ENCODE measurements at regions not wholly inside any gene's neighbourhood (a gene's known extent, or its start where the extent isn't known, plus 50 kb on each side); places are given as distances from the start of the nearest gene placed in this dataset.

GRCh38 chr7:121576148-121576917 lies 180.2 kb upstream of the FAM3C start:
- Histone ChIP-seq H3K9me3 (ENCODE audit: control insufficient read depth in 2 of 2, low read length in 2 of 2) (no peaks in the 10 kb centered on the region), H3K36me3 (ENCODE audit: control insufficient read depth in 2 of 2, insufficient read depth in 2 of 2, low read length in 2 of 2) (no peaks in the 10 kb centered on the region), H3K9ac (ENCODE audit: low read depth in 1 of 2, low read length in 2 of 2) (no peak overlapping the region), H3K4me1 (ENCODE audit: control insufficient read depth in 2 of 2, insufficient read depth in 2 of 2, low read length in 2 of 2) (no peaks in the 10 kb centered on the region), H3K27me3 (ENCODE audit: control insufficient read depth in 2 of 2, insufficient read depth in 2 of 2, low read length in 2 of 2) (no peaks in the 10 kb centered on the region), H3K27ac (ENCODE audit: low read depth in 2 of 2, low read length in 2 of 2) (no peak overlapping the region), H3K4me3 (ENCODE audit: low read length in 2 of 2) (no peak overlapping the region)

GRCh38 chr7:121575194-121575765 lies 179.2 kb upstream of the FAM3C start:
- Histone ChIP-seq H3K27me3 (ENCODE audit: control insufficient read depth in 2 of 2, insufficient read depth in 2 of 2, low read length in 2 of 2) (no peaks in the 10 kb centered on the region), H3K9ac (ENCODE audit: low read depth in 1 of 2, low read length in 2 of 2) (no peak overlapping the region), H3K27ac (ENCODE audit: low read depth in 2 of 2, low read length in 2 of 2) (no peak overlapping the region), H3K36me3 (ENCODE audit: control insufficient read depth in 2 of 2, insufficient read depth in 2 of 2, low read length in 2 of 2) (no peaks in the 10 kb centered on the region), H3K9me3 (ENCODE audit: control insufficient read depth in 2 of 2, low read length in 2 of 2) (no peaks in the 10 kb centered on the region), H3K4me1 (ENCODE audit: control insufficient read depth in 2 of 2, insufficient read depth in 2 of 2, low read length in 2 of 2) (no peaks in the 10 kb centered on the region), H3K4me3 (ENCODE audit: low read length in 2 of 2) (no peak overlapping the region)

GRCh38 chr7:121574109-121574508 lies 178.0 kb upstream of the FAM3C start:
- Histone ChIP-seq H3K4me3 (ENCODE audit: low read length in 2 of 2) (no peak overlapping the region), H3K27ac (ENCODE audit: low read depth in 2 of 2, low read length in 2 of 2) (no peak overlapping the region), H3K4me1 (ENCODE audit: control insufficient read depth in 2 of 2, insufficient read depth in 2 of 2, low read length in 2 of 2) (no peaks in the 10 kb centered on the region), H3K9me3 (ENCODE audit: control insufficient read depth in 2 of 2, low read length in 2 of 2) (no peaks in the 10 kb centered on the region), H3K9ac (ENCODE audit: low read depth in 1 of 2, low read length in 2 of 2) (no peak overlapping the region), H3K36me3 (ENCODE audit: control insufficient read depth in 2 of 2, insufficient read depth in 2 of 2, low read length in 2 of 2) (no peaks in the 10 kb centered on the region), H3K27me3 (ENCODE audit: control insufficient read depth in 2 of 2, insufficient read depth in 2 of 2, low read length in 2 of 2) (no peaks in the 10 kb centered on the region)

- no peak overlapping the region for H3K4me3 ChIP-seq (ENCODE audit: low read length in 2 of 2)
- no peaks in the 10 kb centered on the region for H3K27me3 ChIP-seq (ENCODE audit: control insufficient read depth in 2 of 2, insufficient read depth in 2 of 2, low read length in 2 of 2)
- H3K9me3 ChIP-seq (ENCODE audit: control insufficient read depth in 2 of 2, low read length in 2 of 2): no peaks in the 10 kb centered on the region
- H3K9ac ChIP-seq (ENCODE audit: low read depth in 1 of 2, low read length in 2 of 2): no peak overlapping the region
- H3K27ac ChIP-seq (ENCODE audit: low read depth in 2 of 2, low read length in 2 of 2): no peak overlapping the region
- no peaks in the 10 kb centered on the region for H3K4me1 ChIP-seq (ENCODE audit: control insufficient read depth in 2 of 2, insufficient read depth in 2 of 2, low read length in 2 of 2)
- H3K36me3 ChIP-seq (ENCODE audit: control insufficient read depth in 2 of 2, insufficient read depth in 2 of 2, low read length in 2 of 2): no peaks in the 10 kb centered on the region
Observed at GRCh38 chr7:121572615-121573014, 176.5 kb upstream of the FAM3C start.

- H3K27me3 ChIP-seq (ENCODE audit: control insufficient read depth in 2 of 2, insufficient read depth in 2 of 2, low read length in 2 of 2): no peaks in the 10 kb centered on the region
- no peaks in the 10 kb centered on the region for H3K4me1 ChIP-seq (ENCODE audit: control insufficient read depth in 2 of 2, insufficient read depth in 2 of 2, low read length in 2 of 2)
- no peak overlapping the region for H3K4me3 ChIP-seq (ENCODE audit: low read length in 2 of 2)
- H3K9me3 ChIP-seq (ENCODE audit: control insufficient read depth in 2 of 2, low read length in 2 of 2): no peaks in the 10 kb centered on the region
- no peaks in the 10 kb centered on the region for H3K36me3 ChIP-seq (ENCODE audit: control insufficient read depth in 2 of 2, insufficient read depth in 2 of 2, low read length in 2 of 2)
- no peak overlapping the region for H3K9ac ChIP-seq (ENCODE audit: low read depth in 1 of 2, low read length in 2 of 2)
- no peak overlapping the region for H3K27ac ChIP-seq (ENCODE audit: low read depth in 2 of 2, low read length in 2 of 2)
Observed at GRCh38 chr7:121570365-121570764, 174.3 kb upstream of the FAM3C start.

GRCh38 chr7:121563177-121563576 lies 167.1 kb upstream of the FAM3C start:
- H3K9me3 ChIP-seq (ENCODE audit: control insufficient read depth in 2 of 2, low read length in 2 of 2): no peaks in the 10 kb centered on the region
- H3K4me3 ChIP-seq (ENCODE audit: low read length in 2 of 2): no peak overlapping the region
- no peaks in the 10 kb centered on the region for H3K4me1 ChIP-seq (ENCODE audit: control insufficient read depth in 2 of 2, insufficient read depth in 2 of 2, low read length in 2 of 2)
- no peak overlapping the region for H3K9ac ChIP-seq (ENCODE audit: low read depth in 1 of 2, low read length in 2 of 2)
- H3K27me3 ChIP-seq (ENCODE audit: control insufficient read depth in 2 of 2, insufficient read depth in 2 of 2, low read length in 2 of 2): no peaks in the 10 kb centered on the region
- H3K36me3 ChIP-seq (ENCODE audit: control insufficient read depth in 2 of 2, insufficient read depth in 2 of 2, low read length in 2 of 2): no peaks in the 10 kb centered on the region
- no peak overlapping the region for H3K27ac ChIP-seq (ENCODE audit: low read depth in 2 of 2, low read length in 2 of 2)

GRCh38 chr7:121562259-121562658 lies 166.2 kb upstream of the FAM3C start:
- Histone ChIP-seq H3K9ac (ENCODE audit: low read depth in 1 of 2, low read length in 2 of 2) (no peak overlapping the region), H3K9me3 (ENCODE audit: control insufficient read depth in 2 of 2, low read length in 2 of 2) (no peaks in the 10 kb centered on the region), H3K27me3 (ENCODE audit: control insufficient read depth in 2 of 2, insufficient read depth in 2 of 2, low read length in 2 of 2) (no peaks in the 10 kb centered on the region), H3K27ac (ENCODE audit: low read depth in 2 of 2, low read length in 2 of 2) (no peak overlapping the region), H3K36me3 (ENCODE audit: control insufficient read depth in 2 of 2, insufficient read depth in 2 of 2, low read length in 2 of 2) (no peaks in the 10 kb centered on the region), H3K4me1 (ENCODE audit: control insufficient read depth in 2 of 2, insufficient read depth in 2 of 2, low read length in 2 of 2) (peaks cover 0 to 5% of the 10 kb centered on the region in 2 donors), H3K4me3 (ENCODE audit: low read length in 2 of 2) (no peak overlapping the region)

GRCh38 chr7:121561717-121562116 lies 165.6 kb upstream of the FAM3C start:
- H3K36me3 ChIP-seq (ENCODE audit: control insufficient read depth in 2 of 2, insufficient read depth in 2 of 2, low read length in 2 of 2): no peaks in the 10 kb centered on the region
- H3K4me3 ChIP-seq (ENCODE audit: low read length in 2 of 2): no peak overlapping the region
- H3K27me3 ChIP-seq (ENCODE audit: control insufficient read depth in 2 of 2, insufficient read depth in 2 of 2, low read length in 2 of 2): no peaks in the 10 kb centered on the region
- peaks cover 0 to 10% of the 10 kb centered on the region in 2 donors for H3K4me1 ChIP-seq (ENCODE audit: control insufficient read depth in 2 of 2, insufficient read depth in 2 of 2, low read length in 2 of 2)
- H3K27ac ChIP-seq (ENCODE audit: low read depth in 2 of 2, low read length in 2 of 2): no peak overlapping the region
- no peaks in the 10 kb centered on the region for H3K9me3 ChIP-seq (ENCODE audit: control insufficient read depth in 2 of 2, low read length in 2 of 2)
- no peak overlapping the region for H3K9ac ChIP-seq (ENCODE audit: low read depth in 1 of 2, low read length in 2 of 2)

GRCh38 chr7:121560267-121560990 lies 164.3 kb upstream of the FAM3C start:
- Histone ChIP-seq H3K4me1 (ENCODE audit: control insufficient read depth in 2 of 2, insufficient read depth in 2 of 2, low read length in 2 of 2) (peaks cover 0 to 10% of the 10 kb centered on the region in 2 donors), H3K27ac (ENCODE audit: low read depth in 2 of 2, low read length in 2 of 2) (no peak overlapping the region), H3K9ac (ENCODE audit: low read depth in 1 of 2, low read length in 2 of 2) (no peak overlapping the region), H3K4me3 (ENCODE audit: low read length in 2 of 2) (no peak overlapping the region), H3K36me3 (ENCODE audit: control insufficient read depth in 2 of 2, insufficient read depth in 2 of 2, low read length in 2 of 2) (no peaks in the 10 kb centered on the region), H3K9me3 (ENCODE audit: control insufficient read depth in 2 of 2, low read length in 2 of 2) (no peaks in the 10 kb centered on the region), H3K27me3 (ENCODE audit: control insufficient read depth in 2 of 2, insufficient read depth in 2 of 2, low read length in 2 of 2) (no peaks in the 10 kb centered on the region)

- Histone ChIP-seq H3K27me3 (ENCODE audit: control insufficient read depth in 2 of 2, insufficient read depth in 2 of 2, low read length in 2 of 2) (no peaks in the 10 kb centered on the region), H3K27ac (ENCODE audit: low read depth in 2 of 2, low read length in 2 of 2) (no peak overlapping the region), H3K4me3 (ENCODE audit: low read length in 2 of 2) (no peak overlapping the region), H3K9me3 (ENCODE audit: control insufficient read depth in 2 of 2, low read length in 2 of 2) (no peaks in the 10 kb centered on the region), H3K36me3 (ENCODE audit: control insufficient read depth in 2 of 2, insufficient read depth in 2 of 2, low read length in 2 of 2) (no peaks in the 10 kb centered on the region), H3K4me1 (ENCODE audit: control insufficient read depth in 2 of 2, insufficient read depth in 2 of 2, low read length in 2 of 2) (peaks cover 0 to 10% of the 10 kb centered on the region in 2 donors), H3K9ac (ENCODE audit: low read depth in 1 of 2, low read length in 2 of 2) (no peak overlapping the region)
Observed at GRCh38 chr7:121558288-121558687, 162.2 kb upstream of the FAM3C start.
